ENCODE measurements at regions not wholly inside any gene's neighbourhood (a gene's known extent, or its start where the extent isn't known, plus 50 kb on each side); places are given as distances from the start of the nearest gene placed in this dataset.
"Not testable (repeated sequence)": the region's sequence is repeated elsewhere in the genome, so short reads cannot be mapped to it uniquely, and the experiment has no call there.

- no peak for DNase-seq
These were observed 54.0 kb upstream of the ANKRD28 start for GRCh38 chr3:15851735-15852134.

- DNase-seq: peak; percentile 74
These were observed 61.0 kb upstream of the ANKRD28 start for GRCh38 chr3:15858547-15859506.

GRCh38 chr3:15859507-15860013 is 61.8 kb upstream of the ANKRD28 start:
- DNase-seq: peak; percentile 87

DNA sequence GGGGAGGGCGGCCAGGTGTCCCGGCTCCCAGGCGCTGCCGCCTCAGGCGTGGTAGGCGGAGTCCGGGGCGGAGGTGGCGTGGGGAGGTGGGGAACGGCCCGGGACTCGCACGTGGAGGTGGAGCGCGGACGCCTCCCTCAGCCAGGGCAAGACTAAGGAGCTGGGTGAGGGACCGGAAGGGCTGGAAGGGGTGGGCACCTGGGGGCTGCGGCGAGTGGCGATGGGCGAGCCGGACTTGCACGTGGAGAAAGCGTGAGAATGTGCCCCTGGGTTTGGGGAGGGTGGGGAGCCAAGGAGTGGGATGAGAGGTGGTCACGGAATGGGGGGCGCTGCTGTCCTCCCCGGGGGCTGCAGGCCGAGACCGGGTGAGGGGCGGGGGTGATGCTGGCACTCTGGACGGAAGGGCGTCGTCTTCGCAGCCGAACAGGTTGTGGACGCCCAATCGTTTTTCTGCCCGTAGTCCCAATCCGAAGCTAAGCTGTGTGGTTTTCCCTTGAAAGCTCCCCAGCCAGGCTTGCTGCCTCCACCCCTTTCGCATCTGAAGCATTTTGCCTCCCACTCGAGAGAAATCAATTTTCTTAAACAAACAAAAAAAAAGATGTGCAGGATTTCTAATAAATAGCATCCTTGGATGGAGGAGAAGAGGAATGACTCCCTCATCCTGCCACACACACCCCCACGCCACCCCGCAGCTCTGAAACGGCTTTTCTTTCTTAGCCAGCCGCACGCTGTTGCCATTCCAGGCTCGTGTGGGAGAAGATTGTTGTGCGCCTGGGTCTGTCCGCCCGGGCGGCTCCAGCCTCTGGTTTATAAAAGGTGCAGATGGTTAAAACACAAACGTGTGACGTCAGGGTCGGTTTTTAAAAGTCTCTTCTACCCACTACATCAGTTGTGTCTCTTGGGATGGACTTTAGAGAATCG is 62.5 kb upstream of the ANKRD28 start:
- peak; percentile 46 for DNase-seq

GRCh38 chr3:15861163-15861562 is 63.4 kb upstream of the ANKRD28 start:
- DNase-seq: no peak

GRCh38 chr3:15872807-15873206 is 75.0 kb upstream of the ANKRD28 start:
- no peak for DNase-seq

- DNase-seq: no peak
These were observed 75.6 kb upstream of the ANKRD28 start for GRCh38 chr3:15873415-15873814.

GRCh38 chr3:15875016-15875689 is 77.4 kb upstream of the ANKRD28 start:
- no peak for DNase-seq

GRCh38 chr3:15876669-15877068 is 78.9 kb upstream of the ANKRD28 start:
- no peak for DNase-seq

- no peak for DNase-seq
These were observed 80.0 kb upstream of the ANKRD28 start for GRCh38 chr3:15877813-15878212.

- DNase-seq: not testable (repeated sequence)
These were observed 82.0 kb upstream of the ANKRD28 start for GRCh38 chr3:15879787-15880186.

DNA sequence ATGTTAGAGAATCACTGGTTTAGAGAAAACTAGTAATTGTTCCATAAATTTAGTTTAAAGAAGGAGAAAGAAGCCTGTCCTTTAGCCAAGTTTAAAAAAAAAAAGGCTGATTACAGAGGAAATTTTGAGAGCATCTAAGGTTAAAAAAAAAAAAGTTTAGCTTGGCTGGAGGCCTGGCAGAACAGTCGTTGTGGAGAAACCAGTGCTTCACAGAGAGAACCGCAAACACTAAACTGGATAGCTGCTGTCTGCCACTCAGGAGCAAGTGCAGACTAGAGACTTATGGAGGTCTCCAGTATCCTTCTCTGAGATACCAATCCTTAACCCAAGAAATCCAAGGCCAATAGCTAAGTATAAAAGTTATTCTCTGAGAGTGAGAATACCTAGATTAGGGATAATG is 84.8 kb upstream of the ANKRD28 start:
- no peak for DNase-seq

GRCh38 chr3:15884132-15884531 is 86.4 kb upstream of the ANKRD28 start:
- DNase-seq: no peak

DNA sequence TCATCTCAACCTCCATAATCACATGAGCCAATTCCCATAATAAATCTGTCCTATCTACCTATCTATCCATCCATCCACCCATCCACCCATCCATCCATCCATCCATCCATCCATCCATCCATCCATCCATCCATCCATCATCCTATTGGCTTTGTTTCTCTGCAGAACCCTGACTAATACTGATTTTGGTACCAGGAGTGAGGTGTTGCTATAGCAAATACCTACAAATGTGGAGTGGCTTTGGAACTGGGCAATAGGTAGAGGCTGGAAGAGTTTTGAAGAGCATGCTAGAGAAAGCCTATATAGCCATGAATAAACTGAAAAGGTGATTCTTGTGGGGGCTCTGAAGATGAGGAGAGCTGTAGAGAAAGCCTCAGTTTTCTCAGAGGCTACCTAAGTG is 88.7 kb upstream of the ANKRD28 start:
- no peak for DNase-seq

GRCh38 chr3:15887261-15887660 is 89.5 kb upstream of the ANKRD28 start:
- no peak for DNase-seq

- DNase-seq: no peak
These were observed 92.2 kb upstream of the ANKRD28 start for GRCh38 chr3:15889936-15890335.

GRCh38 chr3:15892311-15893227 is 94.8 kb upstream of the ANKRD28 start:
- no peak for DNase-seq

GRCh38 chr3:15894382-15894781 is 96.6 kb upstream of the ANKRD28 start:
- no peak for DNase-seq

DNA sequence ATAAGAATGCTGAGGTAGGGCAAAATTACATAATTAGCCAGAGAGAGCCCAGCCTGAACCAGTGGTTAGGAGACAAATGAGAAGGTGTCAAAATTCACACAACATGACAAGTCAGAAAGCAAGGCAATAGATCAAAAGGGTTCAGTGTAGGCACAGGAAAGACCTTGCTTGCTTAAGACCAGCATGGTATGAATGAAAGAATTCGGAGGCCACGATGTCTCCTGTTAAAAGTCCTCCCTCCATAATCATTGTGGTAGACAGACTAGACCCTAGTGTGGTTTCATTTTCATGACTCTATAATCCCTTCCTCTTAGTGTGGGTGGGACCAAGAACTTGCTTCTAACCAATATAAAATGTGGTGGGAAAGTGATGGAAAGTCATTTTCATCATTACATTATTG is 98.7 kb upstream of the ANKRD28 start:
- DNase-seq: no peak

GRCh38 chr3:15899388-15899787 is 101.6 kb upstream of the ANKRD28 start:
- no peak for DNase-seq

DNA sequence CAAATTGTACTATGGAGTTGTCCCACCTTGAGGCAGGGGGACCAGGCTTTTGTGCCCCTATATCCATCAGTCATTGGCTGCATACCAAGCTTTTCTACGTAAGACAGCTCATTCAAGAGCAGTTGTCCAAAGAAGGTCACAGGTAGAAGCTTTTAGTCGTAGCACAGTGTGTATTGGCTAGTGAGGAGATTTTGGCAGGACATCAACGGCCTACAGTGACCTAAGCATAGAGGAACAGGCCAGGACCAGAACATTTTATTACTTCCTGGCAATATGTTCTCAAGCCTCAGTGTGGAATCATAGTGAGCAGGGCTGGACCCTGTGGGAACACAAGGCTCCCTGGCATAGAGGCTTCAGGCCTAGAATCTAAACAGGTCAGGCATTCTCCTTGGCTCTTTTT is 105.4 kb upstream of the ANKRD28 start:
- DNase-seq: no peak
